ENCODE measurements at regions not wholly inside any gene's neighbourhood (a gene's known extent, or its start where the extent isn't known, plus 50 kb on each side); places are given as distances from the start of the nearest gene placed in this dataset.

DNA sequence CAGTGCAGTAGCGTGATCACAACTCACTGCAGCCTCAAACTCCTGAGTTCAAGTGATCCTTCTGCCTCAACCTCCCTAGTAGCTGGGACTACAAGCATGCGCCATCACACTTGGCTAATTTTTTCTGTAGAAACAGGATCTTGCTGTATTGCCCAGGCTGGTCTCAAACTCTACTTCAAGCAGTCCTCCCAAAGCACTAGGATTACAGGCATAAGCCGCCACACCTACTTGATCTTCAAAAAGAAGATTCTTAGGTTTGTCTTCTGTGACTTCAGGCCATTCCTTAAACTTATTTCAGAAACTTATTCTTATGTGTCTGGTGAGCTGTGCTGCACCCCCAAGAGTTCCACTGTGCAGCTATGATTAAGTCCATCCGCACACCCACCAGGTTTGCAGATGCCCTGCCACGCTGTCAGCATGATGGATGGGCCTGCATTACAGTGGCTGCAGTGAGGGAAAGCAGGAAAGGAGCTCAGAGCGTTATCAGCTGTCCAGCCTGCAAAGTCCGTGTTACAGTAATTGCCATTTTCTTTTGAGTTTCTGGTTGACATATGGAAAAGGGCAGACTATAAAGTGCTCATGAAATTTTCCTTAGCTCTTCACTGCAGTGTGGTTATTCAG is 146.6 kb downstream of the AASDH start:
- DNase-seq = peak; percentile 33

DNA sequence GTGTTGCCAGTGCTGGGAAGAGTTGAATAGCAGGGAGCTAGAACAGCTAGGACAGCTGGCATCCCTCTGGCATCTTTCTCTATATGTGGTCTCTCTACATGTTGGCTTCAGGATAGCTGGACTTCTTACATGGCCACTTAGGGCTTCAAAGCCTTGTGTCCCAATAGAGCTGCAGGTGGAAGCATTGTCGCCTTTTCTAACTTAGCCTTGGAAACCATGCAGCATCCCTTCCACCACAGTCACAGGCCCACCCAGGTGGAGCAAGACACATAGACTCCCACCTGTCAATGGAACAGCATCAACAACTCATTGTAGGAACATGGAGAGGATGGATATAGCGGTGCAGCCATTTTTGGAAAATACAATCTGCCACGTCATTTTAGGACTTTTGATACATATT is 149.0 kb downstream of the AASDH start:
- no peak for DNase-seq

DNA sequence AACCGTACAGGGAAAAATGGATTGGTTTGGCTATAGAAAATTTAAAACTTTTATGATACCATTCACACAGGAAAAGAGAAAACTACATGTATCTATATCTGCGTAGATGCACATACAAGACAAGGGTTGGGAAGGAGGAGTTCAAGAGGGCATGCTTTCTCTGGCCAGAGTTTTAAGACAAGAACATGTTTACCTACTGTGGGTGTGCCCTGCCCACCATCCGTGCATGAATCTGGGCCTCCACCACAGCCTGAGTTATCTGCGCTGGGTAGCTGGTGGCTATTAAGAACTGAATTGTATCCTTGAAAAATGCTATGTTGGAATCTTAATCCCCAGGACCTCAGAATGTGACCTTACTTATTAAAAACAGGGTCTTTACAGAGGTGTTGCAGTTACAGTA is 151.6 kb downstream of the AASDH start:
- no peak for DNase-seq

DNA sequence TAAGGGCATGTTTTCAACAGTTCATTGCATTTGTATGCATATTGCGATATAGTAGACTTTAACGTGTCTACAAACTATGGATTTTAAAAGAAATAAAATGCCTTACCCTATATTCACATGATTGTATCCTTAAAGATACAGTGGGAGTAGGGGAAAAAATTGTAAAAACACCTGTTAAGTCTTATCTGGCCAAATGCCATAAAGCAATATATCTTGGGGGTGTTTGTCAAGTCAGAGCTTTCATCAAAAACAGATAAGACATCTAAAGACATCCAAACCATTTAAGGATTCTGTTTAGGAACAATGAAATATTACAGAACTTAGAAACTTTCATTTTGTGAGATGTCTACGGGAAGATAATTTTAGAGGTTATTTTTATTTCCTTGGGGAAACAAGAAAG is 152.3 kb downstream of the AASDH start:
- no peak for DNase-seq

DNA sequence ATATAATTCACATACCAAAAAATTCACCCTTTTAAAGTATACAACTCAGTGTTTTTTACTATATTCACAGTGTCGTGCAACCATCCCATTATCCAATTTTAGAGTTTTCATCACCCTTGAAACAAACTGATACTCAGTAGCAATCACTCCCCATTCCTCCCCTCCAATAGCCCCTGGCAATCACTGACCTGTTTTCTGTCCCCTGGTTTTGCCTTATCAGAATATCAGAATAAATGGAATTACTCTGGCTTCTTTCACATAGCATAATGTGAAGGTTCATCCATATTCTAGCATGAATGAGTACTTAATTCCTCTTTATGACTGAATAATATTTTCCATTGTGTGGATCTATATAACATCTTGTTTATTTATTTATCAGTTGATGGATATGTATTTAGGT is 153.2 kb downstream of the AASDH start:
- no peak for DNase-seq

DNA sequence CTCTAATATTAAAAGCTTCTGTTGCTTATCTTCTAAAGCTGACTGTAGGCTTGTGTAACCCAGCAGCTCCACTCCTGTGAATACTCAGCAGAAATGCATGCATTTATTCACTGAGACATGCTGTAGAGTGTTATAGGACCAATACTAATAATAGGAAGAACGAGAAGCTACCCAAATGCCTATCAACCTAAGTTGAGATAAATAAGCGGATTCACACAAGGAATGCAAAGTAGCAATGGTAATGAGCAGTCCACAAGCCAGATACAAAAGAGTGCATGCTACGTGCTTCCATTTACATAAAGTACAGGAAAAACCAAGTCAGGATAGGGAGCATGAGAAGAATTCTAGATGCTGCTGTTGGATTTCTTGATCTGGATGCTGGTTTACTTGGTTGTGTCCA is 155.9 kb downstream of the AASDH start:
- DNase-seq = no peak

DNA sequence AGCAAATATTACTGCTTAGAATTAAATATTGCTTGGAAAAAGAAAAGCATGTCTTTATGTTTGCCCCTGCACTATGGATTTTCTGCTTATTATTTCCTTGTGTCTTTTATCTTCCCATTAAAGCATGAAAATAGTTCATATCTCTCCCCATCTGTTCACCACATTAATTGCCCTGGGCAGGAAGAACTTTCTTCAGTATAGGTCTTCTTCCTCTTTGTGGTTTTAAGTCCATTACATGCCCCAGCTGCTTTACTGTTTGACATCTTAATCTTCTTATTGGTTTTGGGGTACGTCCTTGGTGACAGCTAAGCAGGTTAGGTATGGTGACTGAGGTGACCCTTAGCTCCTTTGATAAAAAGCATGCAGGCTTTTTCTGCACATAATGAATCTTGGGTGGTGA is 157.3 kb downstream of the AASDH start:
- DNase-seq = no peak

DNA sequence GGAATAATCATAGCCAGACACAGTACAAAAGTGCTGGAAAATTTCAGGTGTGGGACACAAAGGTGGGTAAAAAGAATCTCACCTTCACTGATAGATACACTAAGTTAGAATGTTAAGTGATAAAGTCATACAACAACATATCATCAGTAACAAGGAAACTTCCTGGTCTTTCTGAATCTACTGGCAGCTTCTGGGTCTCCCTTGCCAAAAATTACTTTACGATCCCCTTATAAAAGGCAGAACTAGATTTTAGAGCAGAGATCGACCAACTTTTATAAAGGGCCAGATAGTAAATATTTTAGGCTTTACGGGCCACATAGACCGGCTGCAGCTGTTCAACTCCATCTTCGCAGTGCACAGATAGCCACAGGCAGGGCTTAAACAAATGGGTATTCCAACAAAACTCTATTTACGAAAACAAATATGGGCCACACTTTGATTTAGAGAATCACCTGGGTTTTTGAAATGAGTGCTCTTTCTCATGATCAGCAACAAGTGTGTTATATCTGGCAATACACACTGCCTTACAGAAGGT is 159.9 kb downstream of the AASDH start:
- DNase-seq = no peak

DNA sequence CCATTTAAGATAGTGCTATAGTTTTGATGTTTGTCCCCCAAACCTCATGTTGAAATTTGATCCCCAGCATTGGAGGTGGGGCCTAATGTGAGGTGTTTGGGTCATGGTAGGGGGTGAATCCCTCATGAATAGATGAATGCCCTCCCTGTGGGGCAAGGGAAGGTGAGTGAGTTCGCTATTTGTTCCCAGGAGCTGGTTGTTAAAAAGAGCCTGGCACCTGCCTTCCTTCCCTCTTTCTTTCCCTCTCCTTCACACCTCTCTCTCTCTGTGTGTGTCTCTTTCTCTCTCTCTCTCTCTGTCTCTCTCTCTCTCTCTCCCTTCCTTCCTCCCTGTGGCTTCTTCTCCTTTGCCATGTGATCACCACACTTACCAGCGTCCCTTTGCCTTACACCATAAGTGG is 160.7 kb downstream of the AASDH start:
- DNase-seq = no peak

DNA sequence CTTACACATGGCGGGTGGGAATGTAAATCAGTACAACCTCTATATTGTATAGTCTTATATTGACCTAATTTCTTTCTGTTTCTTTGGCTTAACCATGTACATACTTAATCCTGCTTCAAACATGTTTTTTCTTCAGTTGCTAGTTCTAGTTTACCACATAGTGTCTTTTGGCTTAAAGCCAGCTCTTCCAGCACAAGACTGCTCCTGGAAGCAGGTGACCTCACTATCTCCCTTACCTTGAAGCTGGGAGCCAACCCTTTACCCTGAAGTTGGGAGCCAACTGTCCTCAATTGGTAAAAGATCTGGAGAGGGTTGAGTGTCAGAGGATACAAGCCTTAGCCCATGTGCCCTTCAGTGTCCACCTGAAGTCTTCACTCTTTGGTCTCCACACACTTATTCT is 162.7 kb downstream of the AASDH start:
- DNase-seq = no peak

DNA sequence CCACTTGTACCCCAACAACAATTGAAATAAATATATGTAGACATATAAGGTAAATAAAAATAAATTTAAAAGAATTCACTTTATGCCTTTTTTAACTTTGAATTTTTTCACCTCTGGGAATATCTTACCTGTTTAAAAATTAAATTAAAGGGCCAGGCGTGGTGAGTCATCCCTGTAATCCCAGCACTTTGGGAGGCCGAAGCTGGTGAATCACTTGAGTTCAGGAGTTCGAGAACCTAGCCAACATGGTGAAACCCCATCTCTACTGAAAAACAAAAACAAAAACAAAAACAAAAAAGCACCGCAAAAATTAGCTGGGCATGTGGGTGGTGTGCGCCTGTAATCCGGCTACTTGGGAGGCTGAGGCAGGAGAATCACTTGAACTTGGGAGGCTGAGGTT is 164.8 kb downstream of the AASDH start:
- no peak for DNase-seq

DNA sequence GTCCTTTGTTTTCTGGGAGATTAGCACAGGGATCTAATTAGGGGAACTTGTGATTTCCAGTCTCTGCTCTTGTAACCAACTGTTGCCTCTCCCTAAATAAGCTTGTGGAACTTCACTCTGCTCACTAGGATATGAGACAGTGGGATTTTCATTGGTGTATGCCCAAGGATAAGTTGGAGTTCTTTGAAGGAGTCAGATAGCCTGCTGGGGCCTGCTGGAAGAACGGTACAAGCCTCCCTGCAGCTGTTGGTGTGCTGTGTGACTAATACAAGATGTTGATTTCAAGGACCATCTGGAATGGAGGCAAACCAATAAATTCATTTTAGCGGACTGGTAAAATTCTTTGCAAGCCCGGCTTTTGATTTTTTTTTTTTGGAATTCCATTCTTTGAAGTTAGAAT is 167.0 kb downstream of the AASDH start:
- DNase-seq = no peak

DNA sequence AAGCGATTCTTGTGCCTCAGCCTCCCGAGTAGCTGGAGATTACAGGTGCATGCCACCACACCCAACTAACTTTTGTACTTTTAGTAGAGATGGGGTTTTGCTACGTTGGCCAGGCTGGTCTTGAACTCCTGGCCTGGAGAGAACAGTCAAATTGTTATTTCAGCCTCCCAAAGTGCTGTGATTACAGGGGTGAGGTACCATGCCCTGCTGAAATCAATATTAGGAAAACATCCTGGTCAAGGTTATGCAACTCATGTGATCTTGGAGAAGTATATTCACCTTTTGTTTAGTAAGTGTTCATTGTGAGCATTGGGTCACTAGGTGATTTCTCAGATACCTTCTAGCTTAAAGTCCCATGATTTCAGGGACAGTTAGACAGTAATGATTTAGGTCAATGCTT is 167.8 kb downstream of the AASDH start:
- DNase-seq = no peak

DNA sequence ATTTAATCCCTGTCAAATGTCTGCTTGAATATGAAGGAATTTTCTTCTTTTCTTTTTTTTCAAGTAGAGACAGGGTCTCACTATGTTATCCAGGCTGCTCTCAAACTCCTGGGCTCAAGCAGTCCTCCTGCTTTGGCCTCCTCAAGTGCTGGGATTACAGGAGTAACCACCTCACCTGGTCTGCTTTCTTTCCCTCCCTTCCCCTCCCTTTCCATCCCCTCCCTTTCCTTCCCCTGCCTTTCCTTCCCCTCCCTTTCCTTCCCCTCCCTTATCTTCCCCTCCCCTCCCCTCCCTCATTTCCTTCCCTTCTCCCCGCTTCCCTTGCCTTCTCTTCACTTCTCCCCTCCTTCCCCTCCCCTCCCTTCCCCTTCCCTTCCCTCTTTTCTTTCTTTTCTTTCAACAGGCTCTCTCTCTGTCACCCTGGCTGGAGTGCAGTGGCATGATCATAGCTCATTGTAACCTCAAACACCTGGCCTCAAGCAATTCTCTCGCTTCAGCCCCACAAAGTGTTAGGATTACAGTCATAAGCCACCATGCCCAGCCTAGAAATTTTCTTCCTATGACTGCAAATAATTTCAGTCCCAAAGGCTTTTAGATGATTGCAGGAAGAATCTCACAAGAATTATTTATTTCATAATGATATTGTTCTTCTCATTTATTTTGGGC is 168.9 kb downstream of the AASDH start:
- no peak for DNase-seq

DNA sequence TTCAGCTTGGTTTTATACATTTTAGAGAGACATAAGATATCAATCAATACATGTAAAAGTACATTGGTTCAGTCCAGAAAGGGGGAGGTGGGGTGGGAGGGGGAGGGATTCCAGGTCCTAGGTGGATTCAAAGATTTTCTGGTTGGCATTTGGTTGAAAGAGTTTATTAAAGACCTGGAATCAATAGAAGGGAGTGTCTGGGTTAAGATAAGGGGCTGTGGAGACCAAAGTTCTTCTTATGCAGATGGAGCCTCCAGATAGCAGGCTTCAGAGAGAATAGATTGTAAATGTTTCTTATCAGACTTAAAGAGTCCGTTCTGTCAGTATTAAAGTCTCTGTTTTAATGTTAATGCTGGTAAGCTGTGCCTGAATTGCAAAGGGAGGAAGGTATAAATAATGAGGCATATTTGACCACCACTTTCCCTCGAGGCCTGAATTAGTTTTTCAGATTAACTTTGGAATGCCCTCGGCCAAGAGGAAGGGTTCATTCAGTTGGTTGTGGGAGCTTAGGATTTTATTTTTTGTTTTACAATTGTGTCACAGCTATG is 169.9 kb downstream of the AASDH start:
- DNase-seq = no peak

DNA sequence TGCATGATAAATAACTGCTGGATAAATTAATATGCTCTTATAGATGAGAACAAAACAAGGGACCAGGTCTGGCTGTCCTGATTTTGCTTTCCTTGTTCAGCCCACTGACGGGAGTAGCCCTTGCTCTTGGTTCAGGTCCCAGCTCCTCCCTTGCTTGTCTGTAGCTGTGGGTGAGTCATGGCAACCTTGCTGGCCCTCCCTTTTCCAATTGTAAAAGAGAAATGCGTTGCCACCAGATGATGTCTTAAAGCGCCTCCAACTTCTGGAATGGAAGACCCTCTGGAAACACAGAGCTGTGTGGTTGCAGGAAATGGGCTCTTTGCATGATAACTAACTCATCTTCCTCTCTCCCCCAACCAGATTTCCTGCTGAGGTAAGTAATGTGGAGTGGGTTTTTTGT is 171.4 kb downstream of the AASDH start:
- no peak for DNase-seq

DNA sequence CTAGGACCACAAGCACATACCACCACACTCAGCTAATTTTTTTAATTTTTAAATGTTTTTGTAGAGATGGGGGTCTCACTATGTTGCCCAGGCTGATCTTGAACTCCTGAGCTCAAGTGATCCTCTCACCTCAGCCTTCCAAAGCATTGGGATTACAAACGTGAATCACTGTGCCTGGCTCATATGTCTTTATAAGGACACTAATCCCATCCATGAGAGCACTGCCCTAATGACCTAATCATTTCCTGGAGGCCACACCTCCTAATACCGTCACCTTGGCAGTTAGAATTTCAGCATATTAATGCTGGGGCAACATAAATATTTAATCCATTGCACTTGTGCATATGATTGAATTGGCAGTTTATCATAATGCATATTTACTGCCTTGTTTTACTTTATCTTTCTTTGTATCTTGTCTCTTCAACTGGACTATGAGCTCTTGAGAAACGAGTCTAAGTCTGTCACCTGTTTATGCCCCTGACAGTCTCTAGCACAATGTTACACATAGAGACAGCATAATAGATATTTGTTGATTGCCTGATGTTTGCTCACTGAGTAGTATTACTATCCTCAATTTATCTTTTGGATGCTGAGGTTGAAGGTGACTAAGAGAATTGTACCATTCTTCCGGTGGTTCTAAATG is 172.0 kb downstream of the AASDH start:
- no peak for DNase-seq

DNA sequence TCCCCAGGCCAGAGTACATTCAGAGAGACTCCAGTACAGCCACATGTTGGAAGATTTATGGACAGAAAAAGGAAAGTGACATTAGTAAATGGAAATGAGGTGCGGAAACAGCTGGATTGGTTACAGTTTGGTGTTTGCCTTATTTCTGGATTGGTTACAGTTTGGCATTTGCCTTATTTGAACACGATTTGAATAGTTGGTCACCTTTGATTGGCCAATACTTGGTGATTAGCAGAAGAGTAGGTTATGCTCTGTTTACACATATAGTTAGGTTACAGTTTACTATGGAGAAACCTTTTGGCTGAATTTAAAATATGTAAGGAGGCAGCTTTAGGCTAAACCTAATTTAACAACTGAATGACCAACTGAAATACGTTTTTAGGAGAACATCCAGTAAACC is 173.7 kb downstream of the AASDH start:
- no peak for DNase-seq

DNA sequence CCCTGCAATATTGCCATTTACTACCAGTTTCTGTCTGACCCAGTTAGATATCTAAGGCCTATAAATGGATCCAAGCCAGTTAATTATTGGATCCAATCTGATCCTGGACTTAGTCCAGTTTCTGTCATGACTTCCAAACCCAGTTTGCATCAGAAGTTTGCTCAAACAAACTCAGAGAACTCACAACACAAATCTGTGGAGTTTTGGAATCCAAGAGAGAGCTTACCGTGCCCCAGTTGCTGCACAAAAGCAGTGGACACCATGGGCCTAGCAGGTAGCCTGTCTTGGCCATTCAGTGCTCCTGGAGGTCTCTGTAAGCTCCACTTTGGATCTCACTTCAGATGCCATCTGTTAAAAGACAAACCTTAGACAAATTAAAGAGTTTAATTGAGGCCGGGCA is 174.5 kb downstream of the AASDH start:
- no peak for DNase-seq

DNA sequence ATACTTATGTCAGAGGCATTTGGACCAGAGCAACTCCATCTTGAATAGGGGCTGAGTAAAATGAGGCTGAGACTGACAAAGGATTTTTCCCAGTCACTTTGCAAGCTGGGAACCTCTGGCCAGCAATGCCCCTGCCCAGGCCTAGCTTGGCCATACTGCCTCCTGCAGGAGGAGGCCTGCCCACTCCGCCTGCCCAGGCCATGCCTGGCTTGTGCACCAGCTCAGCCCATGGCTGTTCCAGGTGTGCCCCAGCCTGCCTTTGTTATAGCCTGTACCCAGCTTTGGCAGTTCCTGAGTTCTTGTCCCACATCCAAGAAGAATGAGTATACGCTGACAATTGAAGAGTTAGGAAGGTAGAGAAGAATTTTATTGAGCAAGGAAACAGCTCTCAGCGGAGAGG is 176.1 kb downstream of the AASDH start:
- no peak for DNase-seq

DNA sequence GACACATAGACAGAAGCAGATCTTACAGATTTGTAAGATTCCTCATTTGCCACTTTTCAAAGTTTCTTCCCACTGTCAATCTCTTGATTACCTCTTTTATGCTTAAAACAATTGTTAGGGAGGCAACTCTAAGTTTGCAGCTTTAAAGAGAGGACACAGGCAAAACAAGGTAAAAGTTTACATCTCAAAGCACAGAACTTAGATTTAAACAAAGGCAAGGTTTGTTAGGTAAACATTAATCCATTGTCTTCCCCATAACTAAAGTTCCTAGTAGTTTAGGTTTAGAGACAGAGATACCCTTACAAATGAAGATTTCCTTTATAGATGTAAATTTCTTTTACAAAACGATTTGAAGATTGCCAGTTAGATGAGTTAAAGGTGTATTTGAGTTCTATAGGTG is 176.9 kb downstream of the AASDH start:
- DNase-seq = no peak

DNA sequence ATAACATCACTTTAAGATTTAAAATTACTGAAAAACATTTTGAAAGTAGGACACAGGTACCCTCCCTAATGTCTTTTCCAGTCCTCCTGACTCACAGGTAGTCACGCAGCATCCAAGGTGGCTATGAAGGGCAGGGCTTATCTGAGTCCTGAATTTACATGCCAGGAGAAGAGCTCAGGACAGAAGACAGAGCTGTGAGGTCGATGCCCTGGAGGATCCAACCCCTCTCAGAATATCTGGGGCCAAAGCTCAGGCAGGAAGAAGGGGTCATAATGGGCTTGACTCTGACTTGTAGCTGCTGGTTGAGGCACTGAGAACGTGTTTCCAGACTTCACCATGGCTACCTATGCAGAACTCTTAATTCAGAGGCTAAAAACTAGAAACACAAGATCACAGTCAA is 177.5 kb downstream of the AASDH start:
- DNase-seq = no peak

DNA sequence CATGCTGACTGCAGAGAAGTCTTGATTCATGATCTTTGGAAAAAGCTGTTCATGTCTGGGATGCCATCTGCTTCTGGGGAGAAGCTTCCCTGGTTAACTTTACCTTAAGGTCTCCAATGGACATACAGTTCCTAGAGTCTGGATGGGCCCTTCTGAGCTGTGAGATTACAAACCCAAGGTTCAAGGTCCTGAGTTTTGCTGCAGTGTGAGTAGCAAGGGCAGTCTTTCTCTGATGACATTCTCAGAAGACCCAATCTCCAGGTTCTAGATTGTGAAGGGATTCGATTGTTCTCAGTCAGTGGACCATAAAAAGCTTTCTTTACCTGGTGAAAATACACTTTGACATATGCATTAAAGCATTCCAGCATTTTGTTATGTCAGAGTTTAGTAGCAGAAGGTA is 179.2 kb downstream of the AASDH start:
- no peak for DNase-seq

DNA sequence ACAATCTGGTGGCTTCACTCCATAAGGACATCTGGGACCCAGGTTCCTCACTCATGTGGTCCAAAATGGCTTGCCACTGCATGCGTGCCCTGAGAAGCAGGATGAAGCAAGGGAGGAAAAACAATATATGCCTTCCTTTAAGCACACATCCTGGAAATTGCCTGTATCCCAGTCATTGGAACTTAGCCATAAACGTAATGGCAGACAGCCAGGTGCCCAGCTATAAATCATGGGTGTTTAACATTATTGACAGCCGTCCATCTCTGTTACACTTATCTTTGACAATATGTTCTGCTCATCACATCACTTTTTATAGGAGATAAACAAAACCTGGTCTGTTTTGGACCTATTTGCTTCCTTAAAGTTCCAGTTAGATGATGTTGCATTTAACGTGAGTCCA is 181.0 kb downstream of the AASDH start:
- DNase-seq = no peak
